ENCODE measurements at regions not wholly inside any gene's neighbourhood (a gene's known extent, or its start where the extent isn't known, plus 50 kb on each side); places are given as distances from the start of the nearest gene placed in this dataset.

GRCh38 chr2:18889565-18890332 lies 300.4 kb upstream of the NT5C1B start:
- in situ Hi-C loops (cut with MboI; ENCODE audit: low pct_unique_long_range_greater_than_20kb, low sequenced_read_pairs): no loop called here
- no peak for DNase-seq

- no peak for DNase-seq
- in situ Hi-C loops (cut with MboI; ENCODE audit: low pct_unique_long_range_greater_than_20kb, low sequenced_read_pairs): no loop called here
Measured at GRCh38 chr2:18885457-18885856, 296.1 kb upstream of the NT5C1B start.

- in situ Hi-C loops (cut with MboI; ENCODE audit: low pct_unique_long_range_greater_than_20kb, low sequenced_read_pairs): no loop called here
- peak; percentile 1 for DNase-seq
Measured at GRCh38 chr2:18883616-18884456, 294.5 kb upstream of the NT5C1B start.

- in situ Hi-C loops (cut with MboI; ENCODE audit: low pct_unique_long_range_greater_than_20kb, low sequenced_read_pairs): no loop called here
- DNase-seq: no peak
Measured at GRCh38 chr2:18871430-18871829, 282.1 kb upstream of the NT5C1B start.

- no peak for DNase-seq
- in situ Hi-C loops (cut with MboI; ENCODE audit: low pct_unique_long_range_greater_than_20kb, low sequenced_read_pairs): no loop called here
Measured at GRCh38 chr2:18870307-18870706, 280.9 kb upstream of the NT5C1B start.

GRCh38 chr2:18861951-18862350 lies 272.6 kb upstream of the NT5C1B start:
- in situ Hi-C loops (cut with MboI; ENCODE audit: low pct_unique_long_range_greater_than_20kb, low sequenced_read_pairs): no loop called here
- DNase-seq: no peak

- in situ Hi-C loops (cut with MboI; ENCODE audit: low pct_unique_long_range_greater_than_20kb, low sequenced_read_pairs): no loop called here
- no peak for DNase-seq
Measured at GRCh38 chr2:18860179-18860578, 270.8 kb upstream of the NT5C1B start.

- in situ Hi-C loops (cut with MboI; ENCODE audit: low pct_unique_long_range_greater_than_20kb, low sequenced_read_pairs): no loop called here
- DNase-seq: no peak
Measured at GRCh38 chr2:18856765-18857164, 267.4 kb upstream of the NT5C1B start.

GRCh38 chr2:18855027-18855426 lies 265.7 kb upstream of the NT5C1B start:
- DNase-seq: no peak
- in situ Hi-C loops (cut with MboI; ENCODE audit: low pct_unique_long_range_greater_than_20kb, low sequenced_read_pairs): no loop called here

GRCh38 chr2:18849841-18850578 lies 260.6 kb upstream of the NT5C1B start:
- in situ Hi-C loops (cut with MboI; ENCODE audit: low pct_unique_long_range_greater_than_20kb, low sequenced_read_pairs): no loop called here
- DNase-seq: no peak

GRCh38 chr2:18848646-18849045 lies 259.3 kb upstream of the NT5C1B start:
- in situ Hi-C loops (cut with MboI; ENCODE audit: low pct_unique_long_range_greater_than_20kb, low sequenced_read_pairs): no loop called here
- DNase-seq: no peak

GRCh38 chr2:18845854-18846445 lies 256.6 kb upstream of the NT5C1B start:
- in situ Hi-C loops (cut with MboI; ENCODE audit: low pct_unique_long_range_greater_than_20kb, low sequenced_read_pairs): no loop called here
- no peak for DNase-seq

- in situ Hi-C loops (cut with MboI; ENCODE audit: low pct_unique_long_range_greater_than_20kb, low sequenced_read_pairs): no loop called here
- no peak for DNase-seq
Measured at GRCh38 chr2:18842836-18843235, 253.5 kb upstream of the NT5C1B start.

- in situ Hi-C loops (cut with MboI; ENCODE audit: low pct_unique_long_range_greater_than_20kb, low sequenced_read_pairs): no loop called here
- no peak for DNase-seq
Measured at GRCh38 chr2:18841248-18842150, 252.1 kb upstream of the NT5C1B start.

- no peak for DNase-seq
- in situ Hi-C loops (cut with MboI; ENCODE audit: low pct_unique_long_range_greater_than_20kb, low sequenced_read_pairs): no loop called here
Measured at GRCh38 chr2:18837240-18837639, 247.9 kb upstream of the NT5C1B start.

- in situ Hi-C loops (cut with MboI; ENCODE audit: low pct_unique_long_range_greater_than_20kb, low sequenced_read_pairs): no loop called here
- DNase-seq: no peak
Measured at GRCh38 chr2:18836436-18836835, 247.1 kb upstream of the NT5C1B start.

- DNase-seq: no peak
- in situ Hi-C loops (cut with MboI; ENCODE audit: low pct_unique_long_range_greater_than_20kb, low sequenced_read_pairs): no loop called here
Measured at GRCh38 chr2:18835787-18836186, 246.4 kb upstream of the NT5C1B start.

GRCh38 chr2:18834341-18834740 lies 245.0 kb upstream of the NT5C1B start:
- in situ Hi-C loops (cut with MboI; ENCODE audit: low pct_unique_long_range_greater_than_20kb, low sequenced_read_pairs): no loop called here
- no peak for DNase-seq

- DNase-seq: no peak
- in situ Hi-C loops (cut with MboI; ENCODE audit: low pct_unique_long_range_greater_than_20kb, low sequenced_read_pairs): no loop called here
Measured at GRCh38 chr2:18833941-18834340, 244.6 kb upstream of the NT5C1B start.

Measured in KBM-7 (cell line).